ENCODE measurements at regions not wholly inside any gene's neighbourhood (a gene's known extent, or its start where the extent isn't known, plus 50 kb on each side); places are given as distances from the start of the nearest gene placed in this dataset.

DNA sequence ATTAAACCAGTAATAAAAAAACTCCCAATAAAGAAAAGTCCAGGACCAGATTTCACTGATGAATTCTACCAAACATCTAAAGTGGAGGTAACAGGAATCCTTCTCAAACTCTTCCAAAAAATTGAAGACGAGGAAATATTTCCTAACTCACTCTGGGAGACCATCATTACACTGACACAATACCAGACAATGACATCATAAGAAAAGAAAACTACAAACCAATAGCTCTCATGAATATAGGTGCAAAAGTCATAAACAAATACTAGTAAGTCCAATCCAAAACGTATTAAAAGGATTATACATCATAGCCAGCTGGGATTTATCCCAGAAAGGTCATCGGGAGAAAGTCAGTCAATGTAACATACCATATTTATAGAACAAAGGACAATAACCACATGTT lies 94.0 kb upstream of the RAB18 start:
- CTCF ChIA-PET, result interaction anchor here (0.7 kb wide), 1 partner anchor 41 kb away, joined by 3 read pairs; no protein-coding TSS in a partner anchor
- intact Hi-C loops (cut with micrococcal nuclease), result no loop called here
- no peaks in the 10 kb centered on the region for H3K9me3 Mint-ChIP-seq (ENCODE audit: unreplicated experiment)
- no TSS peak for BruUV-seq (replicated peaks)
- TF ChIP-seq, protein P1, sequence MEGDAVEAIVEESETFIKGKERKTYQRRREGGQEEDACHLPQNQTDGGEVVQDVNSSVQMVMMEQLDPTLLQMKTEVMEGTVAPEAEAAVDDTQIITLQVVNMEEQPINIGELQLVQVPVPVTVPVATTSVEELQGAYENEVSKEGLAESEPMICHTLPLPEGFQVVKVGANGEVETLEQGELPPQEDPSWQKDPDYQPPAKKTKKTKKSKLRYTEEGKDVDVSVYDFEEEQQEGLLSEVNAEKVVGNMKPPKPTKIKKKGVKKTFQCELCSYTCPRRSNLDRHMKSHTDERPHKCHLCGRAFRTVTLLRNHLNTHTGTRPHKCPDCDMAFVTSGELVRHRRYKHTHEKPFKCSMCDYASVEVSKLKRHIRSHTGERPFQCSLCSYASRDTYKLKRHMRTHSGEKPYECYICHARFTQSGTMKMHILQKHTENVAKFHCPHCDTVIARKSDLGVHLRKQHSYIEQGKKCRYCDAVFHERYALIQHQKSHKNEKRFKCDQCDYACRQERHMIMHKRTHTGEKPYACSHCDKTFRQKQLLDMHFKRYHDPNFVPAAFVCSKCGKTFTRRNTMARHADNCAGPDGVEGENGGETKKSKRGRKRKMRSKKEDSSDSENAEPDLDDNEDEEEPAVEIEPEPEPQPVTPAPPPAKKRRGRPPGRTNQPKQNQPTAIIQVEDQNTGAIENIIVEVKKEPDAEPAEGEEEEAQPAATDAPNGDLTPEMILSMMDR (IDR thresholded peaks at IDR 0.05; ENCODE audit: unreplicated experiment), result no peak
- H3K36me3 Mint-ChIP-seq (ENCODE audit: insufficient read depth, unreplicated experiment), result no peaks in the 10 kb centered on the region
- H3K4me3 Mint-ChIP-seq (ENCODE audit: unreplicated experiment), result no peak overlapping the region
- H3K27ac Mint-ChIP-seq (ENCODE audit: low read depth, unreplicated experiment), result no peak overlapping the region
- no peaks in the 10 kb centered on the region for H3K27me3 Mint-ChIP-seq (ENCODE audit: insufficient read depth, unreplicated experiment)
- DNase-seq (ENCODE audit: unreplicated experiment), result no peak
- POLR2A ChIA-PET, result no interaction called here
- no peaks in the 10 kb centered on the region for H3K4me1 Mint-ChIP-seq (ENCODE audit: insufficient read depth, unreplicated experiment)

DNA sequence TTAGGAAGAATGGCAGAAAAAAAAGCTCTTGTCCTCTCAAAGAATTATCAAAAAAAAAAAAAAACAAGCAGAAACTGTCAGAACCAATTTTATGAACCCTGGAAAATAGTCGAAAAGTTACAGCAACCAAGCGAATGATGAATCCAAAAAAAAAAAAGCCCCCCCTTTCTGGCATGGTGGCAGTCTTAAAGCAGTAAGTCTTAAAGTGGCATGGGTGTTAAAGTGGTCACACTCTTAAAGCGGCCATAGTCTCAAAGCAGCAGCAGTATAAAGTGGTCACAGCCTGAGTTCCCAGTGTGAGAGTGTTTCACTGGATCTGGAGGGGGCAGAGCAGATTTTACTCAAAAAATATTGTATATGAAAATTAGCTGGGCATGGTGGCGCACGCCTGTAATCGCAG lies 96.8 kb upstream of the RAB18 start:
- no peaks in the 10 kb centered on the region for H3K9me3 Mint-ChIP-seq (ENCODE audit: unreplicated experiment)
- H3K27ac Mint-ChIP-seq (ENCODE audit: low read depth, unreplicated experiment), result no peak overlapping the region
- intact Hi-C loops (cut with micrococcal nuclease), result no loop called here
- peaks cover 4% of the 10 kb centered on the region for H3K4me1 Mint-ChIP-seq (ENCODE audit: insufficient read depth, unreplicated experiment)
- BruUV-seq (replicated peaks), result no TSS peak
- no peak overlapping the region for H3K4me3 Mint-ChIP-seq (ENCODE audit: unreplicated experiment)
- CTCF ChIA-PET, result interaction anchor here (0.7 kb wide), 1 partner anchor 712 kb away, joined by 3 read pairs; no protein-coding TSS in a partner anchor
- no peaks in the 10 kb centered on the region for H3K27me3 Mint-ChIP-seq (ENCODE audit: insufficient read depth, unreplicated experiment)
- no peaks in the 10 kb centered on the region for H3K36me3 Mint-ChIP-seq (ENCODE audit: insufficient read depth, unreplicated experiment)
- no peak for DNase-seq (ENCODE audit: unreplicated experiment)
- TF ChIP-seq, protein P1 (IDR thresholded peaks at IDR 0.05; ENCODE audit: unreplicated experiment), result no peak
- POLR2A ChIA-PET, result interaction anchor here (1.5 kb wide), 1 partner anchor 97 kb away, joined by 5 read pairs; the partner anchor contains the start of gene RAB18

DNA sequence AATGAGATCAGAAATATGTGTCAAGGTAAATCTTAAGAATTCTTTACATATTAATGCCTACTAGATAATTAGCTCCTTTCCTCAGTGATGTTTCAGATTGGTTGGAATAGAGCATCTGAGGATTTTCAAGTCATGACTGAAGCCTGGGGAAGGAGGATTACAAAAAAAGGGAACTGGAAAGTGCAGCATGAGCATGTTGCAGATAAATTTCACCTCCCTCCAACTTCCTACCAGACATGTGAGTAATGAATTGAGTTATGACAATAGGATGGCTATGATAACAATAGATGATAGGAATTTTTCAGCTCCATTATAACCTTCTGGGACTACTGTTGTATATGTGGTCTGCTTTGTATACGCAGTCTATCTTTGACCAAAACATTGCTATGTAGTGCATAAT lies 104.2 kb upstream of the RAB18 start:
- Mint-ChIP-seq H3K27me3 (ENCODE audit: insufficient read depth, unreplicated experiment) (no peaks in the 10 kb centered on the region), H3K4me3 (ENCODE audit: unreplicated experiment) (no peak overlapping the region), H3K36me3 (ENCODE audit: insufficient read depth, unreplicated experiment) (no peaks in the 10 kb centered on the region), H3K27ac (ENCODE audit: low read depth, unreplicated experiment) (no peak overlapping the region), H3K4me1 (ENCODE audit: insufficient read depth, unreplicated experiment) (peaks cover 4% of the 10 kb centered on the region), H3K9me3 (ENCODE audit: unreplicated experiment) (no peaks in the 10 kb centered on the region)
- CTCF ChIA-PET, result no interaction called here
- intact Hi-C loops (cut with micrococcal nuclease), result no loop called here
- no peak for DNase-seq (ENCODE audit: unreplicated experiment)
- POLR2A ChIA-PET, result no interaction called here
- no TSS peak for BruUV-seq (replicated peaks)
- TF ChIP-seq, protein P1 (IDR thresholded peaks at IDR 0.05; ENCODE audit: unreplicated experiment), result no peak

DNA sequence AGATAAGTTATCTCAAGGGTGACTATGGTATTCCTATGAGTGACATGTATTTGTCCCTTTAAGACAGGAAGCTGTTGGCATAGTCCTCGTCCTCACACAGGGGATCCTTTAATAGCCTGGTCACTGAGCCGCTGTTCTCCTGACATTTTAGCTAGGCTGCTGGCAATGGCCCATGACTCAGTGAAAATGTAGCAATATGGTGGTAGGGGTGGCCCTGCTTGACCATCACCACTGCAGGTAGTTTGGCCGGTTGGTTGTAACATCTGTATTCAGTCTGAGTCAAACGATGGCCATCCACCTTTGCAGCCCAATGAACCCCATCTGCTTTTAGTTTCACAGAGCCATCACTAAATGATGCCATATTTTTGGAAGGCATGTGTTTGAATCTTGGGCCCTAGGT lies 110.1 kb upstream of the RAB18 start:
- TF ChIP-seq, protein P1 (IDR thresholded peaks at IDR 0.05; ENCODE audit: unreplicated experiment), result no peak
- Mint-ChIP-seq H3K4me3 (ENCODE audit: unreplicated experiment) (no peak overlapping the region), H3K36me3 (ENCODE audit: insufficient read depth, unreplicated experiment) (no peaks in the 10 kb centered on the region), H3K9me3 (ENCODE audit: unreplicated experiment) (no peaks in the 10 kb centered on the region), H3K27ac (ENCODE audit: low read depth, unreplicated experiment) (no peak overlapping the region), H3K4me1 (ENCODE audit: insufficient read depth, unreplicated experiment) (peaks cover 34% of the 10 kb centered on the region), H3K27me3 (ENCODE audit: insufficient read depth, unreplicated experiment) (no peaks in the 10 kb centered on the region)
- ChIA-PET POLR2A (interaction anchor here (0.6 kb wide), 1 partner anchor 731 kb away, joined by 3 read pairs; no protein-coding TSS in a partner anchor), CTCF (interaction anchor here (0.6 kb wide), 1 partner anchor 692 kb away, joined by 3 read pairs; no protein-coding TSS in a partner anchor)
- BruUV-seq (replicated peaks), result no TSS peak
- DNase-seq (ENCODE audit: unreplicated experiment), result no peak
- intact Hi-C loops (cut with micrococcal nuclease), result no loop called here
